SK-N-SH treated with all-trans-retinoic acid at 6 μM for 48 hours (cell line): ENCODE measurements at regions not wholly inside any gene's neighbourhood (a gene's known extent, or its start where the extent isn't known, plus 50 kb on each side); places are given as distances from the start of the nearest gene placed in this dataset.

ENCODE experiments used
- ATAC-seq: fragments of 200-7000 bp; cut with Tn5 transposase; 3 replicates; pipeline ENCODE4 v1.9.1; 2020; ENCODE audit warnings: mild to moderate bottlenecking, moderate library complexity
- ARNTL ChIP-seq: fragments of 450-650 bp; formaldehyde crosslinking; IDR thresholded peaks from 2 replicates; pipeline ENCODE4 v1.5.0; 2020; ENCODE audit warnings: low read depth, mild to moderate bottlenecking, moderate library complexity, borderline replicate concordance
- BACH2 ChIP-seq: fragments of 250-450 bp; sonication (Bioruptor Pico); IDR thresholded peaks from 2 replicates; pipeline ENCODE4 v1.9.0; 2021; ENCODE audit warnings: mild to moderate bottlenecking, borderline replicate concordance
- CREB5 ChIP-seq: fragments of 250-450 bp; sonication (Bioruptor Pico); IDR thresholded peaks from 2 replicates; pipeline ENCODE4 v1.5.1; 2020; ENCODE audit warnings: low read depth, mild to moderate bottlenecking, moderate library complexity
- CSDC2 ChIP-seq: fragments of 250-450 bp; sonication (Bioruptor Pico); IDR thresholded peaks from 2 replicates; pipeline ENCODE4 v1.5.0; 2020; ENCODE audit warnings: mild to moderate bottlenecking, moderate library complexity
- ESRRG ChIP-seq: fragments of 250-450 bp; sonication (Bioruptor Pico); IDR thresholded peaks from 2 replicates; pipeline ENCODE4 v1.6.1; 2021; ENCODE audit warnings: mild to moderate bottlenecking
- ISL1 ChIP-seq: fragments of 250-450 bp; sonication (Bioruptor Pico); IDR thresholded peaks from 2 replicates; pipeline ENCODE4 v2.1.2; 2022; ENCODE audit warnings: mild to moderate bottlenecking, moderate library complexity
- SNAI2 ChIP-seq: fragments of 250-450 bp; sonication (Bioruptor Pico); IDR thresholded peaks from 2 replicates; pipeline ENCODE4 v1.5.0; 2020; ENCODE audit warnings: mild to moderate bottlenecking, moderate library complexity
- TOX ChIP-seq: fragments of 250-450 bp; sonication (Bioruptor Pico); IDR thresholded peaks from 2 replicates; pipeline ENCODE4 v1.8.0; 2021; ENCODE audit warnings: mild to moderate bottlenecking, moderate library complexity, borderline replicate concordance
- ZC3H10 ChIP-seq: fragments of 250-450 bp; sonication (Bioruptor Pico); IDR thresholded peaks from 2 replicates; pipeline ENCODE4 v1.5.1; 2021; ENCODE audit warnings: mild to moderate bottlenecking, moderate library complexity
- ZFP3 ChIP-seq: fragments of 250-450 bp; sonication (Bioruptor Pico); IDR thresholded peaks from 2 replicates; pipeline ENCODE4 v1.5.0; 2020; ENCODE audit warnings: mild to moderate bottlenecking, moderate library complexity
- ZFP30 ChIP-seq: fragments of 450-650 bp; formaldehyde crosslinking; IDR thresholded peaks from 2 replicates; pipeline ENCODE4 v1.5.0; 2022; ENCODE audit warnings: mild to moderate bottlenecking, moderate library complexity
- ZNF565 ChIP-seq: fragments of 450-650 bp; formaldehyde crosslinking; conservative IDR thresholded peaks from 2 replicates; pipeline ENCODE4 v1.5.0; 2020; ENCODE audit warnings: low read depth, mild to moderate bottlenecking, moderate library complexity
- ZNF70 ChIP-seq: fragments of 450-650 bp; formaldehyde crosslinking; IDR thresholded peaks from 2 replicates; pipeline ENCODE4 v1.5.0; 2020; ENCODE audit warnings: mild to moderate bottlenecking, moderate library complexity
- TF ChIP-seq, protein P1 (sequence below): fragments of 250-450 bp; sonication (Bioruptor Pico); IDR thresholded peaks from 2 replicates; pipeline ENCODE4 v1.8.0; 2020; ENCODE audit warnings: mild to moderate bottlenecking, moderate library complexity, borderline replicate concordance
- TF ChIP-seq, protein P2 (sequence below): fragments of 250-450 bp; sonication (Bioruptor Pico); IDR thresholded peaks from 2 replicates; pipeline ENCODE4 v1.8.0; 2021; ENCODE audit warnings: low read depth, mild to moderate bottlenecking, moderate library complexity, borderline replicate concordance

GRCh38 chr12:39176356-39176755 lies 266.6 kb downstream of the KIF21A start:
- ATAC-seq = no peak
- TF ChIP-seq ISL1 = 0 out of 2 replicates have a peak, but pooled peaks have one; percentile 24
- no peak for TF ChIP-seq BACH2 (CRISPR knock-in tag)

DNA sequence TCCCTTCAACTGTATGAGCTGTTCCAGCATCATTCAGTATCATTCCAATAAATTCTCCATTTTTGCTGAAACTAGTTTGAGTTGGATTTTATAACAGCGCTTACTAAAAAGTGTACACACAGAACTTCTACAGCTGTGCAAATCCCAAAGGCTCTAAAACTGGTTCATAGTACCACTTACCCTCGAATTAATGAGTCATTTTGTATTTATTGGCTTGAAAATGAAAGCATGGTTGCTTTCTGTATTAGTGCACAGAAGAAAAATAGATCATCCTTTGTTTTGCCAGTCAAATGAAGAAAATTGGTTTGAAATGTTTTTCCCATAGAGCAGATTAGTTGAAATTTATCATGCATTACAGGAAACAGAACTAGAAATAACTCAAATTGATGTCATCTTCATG lies 268.3 kb upstream of the CPNE8 start:
- TF ChIP-seq ZFP3 (peak; percentile 71; the same call in 1 of the 2 replicates), ISL1 (peak; percentile 78), CREB5 (CRISPR knock-in tag) (0 out of 2 replicates have a peak, but pooled peaks have one; percentile 11), ZNF70 (no peak), ARNTL (CRISPR knock-in tag) (no peak)
- TF ChIP-seq, protein P1, sequence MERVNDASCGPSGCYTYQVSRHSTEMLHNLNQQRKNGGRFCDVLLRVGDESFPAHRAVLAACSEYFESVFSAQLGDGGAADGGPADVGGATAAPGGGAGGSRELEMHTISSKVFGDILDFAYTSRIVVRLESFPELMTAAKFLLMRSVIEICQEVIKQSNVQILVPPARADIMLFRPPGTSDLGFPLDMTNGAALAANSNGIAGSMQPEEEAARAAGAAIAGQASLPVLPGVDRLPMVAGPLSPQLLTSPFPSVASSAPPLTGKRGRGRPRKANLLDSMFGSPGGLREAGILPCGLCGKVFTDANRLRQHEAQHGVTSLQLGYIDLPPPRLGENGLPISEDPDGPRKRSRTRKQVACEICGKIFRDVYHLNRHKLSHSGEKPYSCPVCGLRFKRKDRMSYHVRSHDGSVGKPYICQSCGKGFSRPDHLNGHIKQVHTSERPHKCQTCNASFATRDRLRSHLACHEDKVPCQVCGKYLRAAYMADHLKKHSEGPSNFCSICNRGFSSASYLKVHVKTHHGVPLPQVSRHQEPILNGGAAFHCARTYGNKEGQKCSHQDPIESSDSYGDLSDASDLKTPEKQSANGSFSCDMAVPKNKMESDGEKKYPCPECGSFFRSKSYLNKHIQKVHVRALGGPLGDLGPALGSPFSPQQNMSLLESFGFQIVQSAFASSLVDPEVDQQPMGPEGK (CRISPR knock-in tag) = peak; percentile 38; the same call in 1 of the 2 replicates
- ATAC-seq = no peak

- TF ChIP-seq CSDC2 (CRISPR knock-in tag) (no peak), SNAI2 (no peak), CREB5 (CRISPR knock-in tag) (no peak), ARNTL (CRISPR knock-in tag) (no peak), ZFP30 (CRISPR knock-in tag) (no peak), ZNF70 (no peak), ZC3H10 (CRISPR knock-in tag) (no peak), ZNF565 (CRISPR knock-in tag) (no peak), ESRRG (no peak), ZFP3 (no peak), TOX (no peak)
- TF ChIP-seq, protein P2, sequence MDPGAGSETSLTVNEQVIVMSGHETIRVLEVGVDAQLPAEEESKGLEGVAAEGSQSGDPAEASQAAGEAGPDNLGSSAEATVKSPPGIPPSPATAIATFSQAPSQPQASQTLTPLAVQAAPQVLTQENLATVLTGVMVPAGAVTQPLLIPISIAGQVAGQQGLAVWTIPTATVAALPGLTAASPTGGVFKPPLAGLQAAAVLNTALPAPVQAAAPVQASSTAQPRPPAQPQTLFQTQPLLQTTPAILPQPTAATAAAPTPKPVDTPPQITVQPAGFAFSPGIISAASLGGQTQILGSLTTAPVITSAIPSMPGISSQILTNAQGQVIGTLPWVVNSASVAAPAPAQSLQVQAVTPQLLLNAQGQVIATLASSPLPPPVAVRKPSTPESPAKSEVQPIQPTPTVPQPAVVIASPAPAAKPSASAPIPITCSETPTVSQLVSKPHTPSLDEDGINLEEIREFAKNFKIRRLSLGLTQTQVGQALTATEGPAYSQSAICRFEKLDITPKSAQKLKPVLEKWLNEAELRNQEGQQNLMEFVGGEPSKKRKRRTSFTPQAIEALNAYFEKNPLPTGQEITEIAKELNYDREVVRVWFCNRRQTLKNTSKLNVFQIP (CRISPR knock-in tag) = no peak
- ATAC-seq = no peak
Observed at GRCh38 chr12:39165338-39165737, 259.9 kb upstream of the CPNE8 start.

DNA sequence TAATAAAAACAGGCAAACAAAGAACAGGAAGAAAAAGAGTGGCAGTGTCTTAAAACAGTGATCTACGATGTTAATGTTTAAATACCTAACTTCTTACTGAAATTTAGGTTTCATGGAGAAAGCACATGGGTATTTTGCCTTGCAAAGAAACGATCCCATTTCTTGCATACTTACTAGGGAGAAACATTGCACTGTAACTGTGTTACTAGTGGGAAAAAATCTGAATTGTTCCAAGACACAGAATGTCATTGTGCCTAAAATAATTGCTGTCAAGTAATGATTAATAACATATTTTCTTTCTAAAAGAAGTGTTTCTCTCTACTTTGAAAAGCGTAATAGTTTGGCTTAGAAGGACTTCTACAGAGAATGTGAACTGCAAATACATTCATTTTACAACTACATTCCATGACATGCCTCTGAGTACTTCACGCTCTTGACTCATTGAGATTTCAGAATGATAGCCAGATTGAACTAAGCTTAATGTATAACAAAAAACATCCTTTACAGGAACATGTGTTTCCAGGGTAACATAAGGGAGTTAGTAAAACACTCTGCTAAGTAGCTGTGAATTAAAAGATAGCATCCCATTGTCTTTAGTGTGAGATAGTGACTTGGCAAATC lies 256.2 kb upstream of the CPNE8 start:
- TF ChIP-seq ZFP3 = no peak
- TF ChIP-seq, protein P2 (CRISPR knock-in tag) = no peak
- no peak for TF ChIP-seq TOX
- no peak for TF ChIP-seq ARNTL (CRISPR knock-in tag)
- no peak for ATAC-seq

DNA sequence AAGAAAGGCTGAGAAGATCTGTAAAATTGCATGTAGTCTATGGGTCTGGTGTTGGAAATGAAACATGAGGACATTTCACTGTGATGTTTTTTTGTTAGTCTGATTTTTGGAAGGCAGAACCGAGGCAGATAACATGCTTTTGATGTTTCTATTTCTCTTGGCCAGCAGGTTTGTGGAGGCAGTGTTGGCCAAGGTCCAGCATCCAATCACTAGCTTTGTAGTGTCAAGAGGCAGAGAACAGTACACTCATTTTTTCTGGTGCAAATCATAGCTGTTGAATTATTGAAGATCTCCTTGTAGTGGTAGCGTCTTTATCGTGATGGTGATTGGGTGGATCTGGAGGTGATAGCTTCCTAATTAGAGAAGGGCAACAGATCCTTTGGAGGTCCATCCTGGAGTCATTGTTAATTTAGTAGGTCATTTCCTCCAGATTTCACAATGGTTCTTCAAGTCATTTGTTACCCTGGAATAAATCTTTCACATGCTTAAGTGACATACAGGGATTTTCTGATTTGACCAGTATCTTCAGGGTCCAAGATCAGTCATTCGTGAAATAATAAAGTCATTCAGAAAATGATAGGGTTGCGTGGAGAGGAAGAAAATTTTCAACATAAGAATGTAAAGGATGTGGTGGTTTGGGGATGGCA lies 252.4 kb upstream of the CPNE8 start:
- TF ChIP-seq ZNF70 (no peak), ISL1 (peak; percentile 29; the same call in 1 of the 2 replicates)
- no peak for ATAC-seq
